GM12878 (cell line): ENCODE measurements at regions not wholly inside any gene's neighbourhood (a gene's known extent, or its start where the extent isn't known, plus 50 kb on each side); places are given as distances from the start of the nearest gene placed in this dataset.

Experiments
- ATAC-seq: fragments of 200-7000 bp; cut with Tn5 transposase; 3 replicates; pipeline ENCODE4 v1.9.1; 2020; ENCODE audit warnings: mild to moderate bottlenecking, moderate library complexity
- BruUV-seq: library from RNA; stranded (reverse); fragments of 400-500 nt; replicated peaks from 2 replicates; lab custom pipeline; 2021; lab: Mats Ljungman, UMichigan
- CTCF ChIA-PET: fragments of 300-600 bp; sonication (Branson Sonifier 250); formaldehyde crosslinking; extraction: SDS; loops from one replicate; lab custom pipeline; 2021; ENCODE audit warnings: inconsistent platforms; lab: Yijun Ruan, JAX
- POLR2A ChIA-PET: fragments of 350-600 bp; formaldehyde crosslinking; extraction: SDS; loops from one replicate; lab custom pipeline; 2021; ENCODE audit warnings: inconsistent platforms; lab: Charles Lee
- RAD21 ChIA-PET: fragments of 300-600 bp; sonication (Branson Sonifier 250); formaldehyde crosslinking; loops from one replicate; lab custom pipeline; 2023; ENCODE audit warnings: antibody characterized with exemption; ENCODE audit not compliant: unreplicated experiment; lab: Charles Lee
- SMC1A ChIA-PET: fragments of 300-600 bp; sonication (Branson Sonifier 250); formaldehyde crosslinking; loops from one replicate; lab custom pipeline; 2023; ENCODE audit not compliant: unreplicated experiment, uncharacterized antibody; lab: Charles Lee
- DNase-seq: peaks from one replicate; pipeline ENCODE4 v3.0.0-alpha.2; 2011; ENCODE audit warnings: low read depth, low spot score
- FAIRE-seq: peaks from 3 replicates; lab custom pipeline; 2011; peaks lifted over from hg19 to GRCh38; lab: Jason Lieb, UNC
- H2AFZ ChIP-seq: 2 replicates; pipeline ENCODE4 v1.6.0; 2011; ENCODE audit warnings: low read depth, low read length, control low read depth; ENCODE audit not compliant: control insufficient read depth
- H3K27ac ChIP-seq: 2 replicates; pipeline ENCODE4 v1.5.1; 2011; ENCODE audit warnings: control low read depth; ENCODE audit not compliant: control insufficient read depth, insufficient read depth
- H3K27me3 ChIP-seq, 2 experiments: replicated peaks in 1 of 2; 2 replicates each; pipeline versions ENCODE4 v1.6.0 to v1.6.1; 2011; ENCODE audit warnings: low read length in 1 of 2; ENCODE audit not compliant: control insufficient read depth in 2 of 2, insufficient read depth in 2 of 2
- H3K36me3 ChIP-seq, 2 experiments: 2 replicates each; pipeline ENCODE4 v1.5.1; 2011; ENCODE audit warnings: low read length in 1 of 2; ENCODE audit not compliant: control insufficient read depth in 2 of 2, insufficient read depth in 2 of 2
- H3K4me1 ChIP-seq: 2 replicates; pipeline ENCODE4 v1.6.1; 2011; ENCODE audit warnings: mild to moderate bottlenecking, low read length, moderate library complexity, mixed read lengths; ENCODE audit not compliant: control insufficient read depth, insufficient read depth
- H3K4me2 ChIP-seq: 2 replicates; pipeline ENCODE4 v1.6.0; 2011; ENCODE audit warnings: control low read depth; ENCODE audit not compliant: control insufficient read depth, insufficient read depth
- H3K4me3 ChIP-seq: fragments of 200-600 bp; sonication (generic); 2 replicates; pipeline ENCODE4 v1.5.1; 2016
- H3K79me2 ChIP-seq: 2 replicates; pipeline ENCODE4 v1.6.0; 2011; ENCODE audit warnings: low read length; ENCODE audit not compliant: control insufficient read depth, insufficient read depth
- H3K9ac ChIP-seq: 2 replicates; pipeline ENCODE4 v1.8.0; 2011; ENCODE audit warnings: low read length, control low read depth, mixed read lengths; ENCODE audit not compliant: control insufficient read depth, insufficient read depth
- H3K9me3 ChIP-seq: replicated peaks from 3 replicates; pipeline ENCODE4 v1.5.1; 2011; ENCODE audit warnings: mild to moderate bottlenecking, low read length; ENCODE audit not compliant: control insufficient read depth, insufficient read depth
- H4K20me1 ChIP-seq: 2 replicates; pipeline ENCODE4 v1.6.0; 2011; ENCODE audit not compliant: control insufficient read depth, insufficient read depth
- CHD4 ChIP-seq: fragments of 200-600 bp; sonication (generic); IDR thresholded peaks from 2 replicates; pipeline ENCODE4 v1.6.1; 2016; ENCODE audit warnings: mild to moderate bottlenecking
- CREB1 ChIP-seq: IDR thresholded peaks from 2 replicates; pipeline ENCODE4 v1.6.1; 2012; ENCODE audit warnings: low read depth, mild to moderate bottlenecking, inconsistent platforms
- EGR1 ChIP-seq, 2 experiments: IDR thresholded peaks; 1 replicate in 1 of 2; 2 replicates in 1 of 2; pipeline ENCODE4 v1.6.1; 2011 to 2012; ENCODE audit warnings: low read depth in 2 of 2, low read length in 2 of 2, borderline replicate concordance in 1 of 2, mild to moderate bottlenecking in 1 of 2, moderate library complexity in 1 of 2
- KAT2A ChIP-seq: conservative IDR thresholded peaks from 2 replicates; pipeline ENCODE4 v1.6.1; 2011; ENCODE audit warnings: low read depth, low read length; ENCODE audit not compliant: control insufficient read depth
- NFYB ChIP-seq: IDR thresholded peaks from 2 replicates; pipeline ENCODE4 v1.6.1; 2011; ENCODE audit warnings: low read depth, mild to moderate bottlenecking, low read length, improper control_type of control experiment, moderate library complexity; ENCODE audit not compliant: insufficient read depth
- NRF1 ChIP-seq: conservative IDR thresholded peaks from 2 replicates; pipeline ENCODE4 v1.6.1; 2011; ENCODE audit warnings: mild to moderate bottlenecking, low read depth, low read length, improper control_type of control experiment
- PAX8 ChIP-seq: fragments of 450-650 bp; IDR thresholded peaks from 2 replicates; pipeline ENCODE4 v1.6.1; 2017; ENCODE audit warnings: mild to moderate bottlenecking, moderate library complexity
- RBBP5 ChIP-seq: fragments of 200-600 bp; sonication (generic); conservative IDR thresholded peaks from 2 replicates; pipeline ENCODE4 v1.6.1; 2016
- SMAD5 ChIP-seq: IDR thresholded peaks from 2 replicates; pipeline ENCODE4 v1.6.1; 2016; ENCODE audit warnings: antibody characterized with exemption, low read depth
- SMARCA5 ChIP-seq: fragments of 450-650 bp; IDR thresholded peaks from 2 replicates; pipeline ENCODE4 v1.6.1; 2017; ENCODE audit warnings: mild to moderate bottlenecking
- SREBF2 ChIP-seq: IDR thresholded peaks from 2 replicates; pipeline ENCODE4 v1.6.1; 2012; ENCODE audit warnings: mild to moderate bottlenecking, low read length
- STAT3 ChIP-seq: IDR thresholded peaks from 2 replicates; pipeline ENCODE4 v1.6.1; 2011; ENCODE audit warnings: low read depth, low read length, improper control_type of control experiment
- SUZ12 ChIP-seq: fragments of 200-600 bp; sonication (generic); IDR thresholded peaks from one replicate; pipeline ENCODE4 v1.6.1; 2018; ENCODE audit warnings: antibody characterized with exemption, mild to moderate bottlenecking; ENCODE audit not compliant: unreplicated experiment
- ZSCAN29 ChIP-seq: fragments of 450-650 bp; IDR thresholded peaks from 2 replicates; pipeline ENCODE4 v1.6.1; 2017; ENCODE audit warnings: mild to moderate bottlenecking, moderate library complexity
- WGBS: methylation state at CpG from one replicate; pipeline ENCODE4 v1.1.6; 2016; ENCODE audit warnings: low lambda C conversion rate; ENCODE audit not compliant: insufficient replicate concordance, insufficient coverage; ENCODE audit errors: missing lambda C conversion rate; 5-methylcytosine and 5-hydroxymethylcytosine counted together
- in situ Hi-C: fragments of 300-500 bp; cut with MboI; formaldehyde crosslinking; loops from 9 replicates; pipeline ENCODE4 v1.14.3; 2018; ENCODE audit warnings: mixed read lengths
- intact Hi-C: fragments of 100-400 bp; cut with micrococcal nuclease; formaldehyde crosslinking; loops from one replicate; pipeline ENCODE4 v1.14.2; 2022; ENCODE audit not compliant: unreplicated experiment
- TF ChIP-seq, protein P1 (sequence below): IDR thresholded peaks from 2 replicates; pipeline ENCODE4 v1.6.1; 2011; ENCODE audit warnings: borderline replicate concordance, low read depth, mild to moderate bottlenecking, moderate library complexity, mixed read lengths, low read length; ENCODE audit not compliant: insufficient read depth; ENCODE audit errors: extremely low read length
- TF ChIP-seq, protein P2 (sequence below): IDR thresholded peaks from 2 replicates; pipeline ENCODE4 v1.6.1; 2012; ENCODE audit warnings: low read depth, low read length, improper control_type of control experiment
- TF ChIP-seq, protein P3 (sequence below): IDR thresholded peaks from 2 replicates; pipeline ENCODE4 v1.6.1; 2012; ENCODE audit warnings: low read depth, low read length, improper control_type of control experiment
- TF ChIP-seq, protein P4 (sequence below): IDR thresholded peaks from 2 replicates; pipeline ENCODE4 v1.6.1; 2012; ENCODE audit warnings: mild to moderate bottlenecking, low read depth, low read length

DNA sequence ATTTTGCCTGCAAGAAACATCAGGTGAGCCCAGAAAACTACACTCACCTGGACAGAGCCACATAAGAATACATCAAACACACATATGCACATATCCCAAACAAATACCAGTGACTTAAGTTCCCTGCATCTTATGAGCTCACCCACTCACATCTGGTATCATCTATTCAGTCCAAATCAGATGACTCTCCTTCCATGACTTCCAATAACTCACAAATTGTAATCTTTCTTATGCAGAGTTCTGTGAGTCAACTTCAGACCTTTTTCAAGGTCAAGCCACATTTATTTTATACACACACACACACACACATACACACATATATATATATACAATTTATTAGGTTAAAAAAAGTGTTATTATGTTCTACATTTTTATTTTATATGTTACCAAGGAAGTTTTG is 1711.9 kb upstream of the CDH9 start (continued):
- TF ChIP-seq, protein P1, sequence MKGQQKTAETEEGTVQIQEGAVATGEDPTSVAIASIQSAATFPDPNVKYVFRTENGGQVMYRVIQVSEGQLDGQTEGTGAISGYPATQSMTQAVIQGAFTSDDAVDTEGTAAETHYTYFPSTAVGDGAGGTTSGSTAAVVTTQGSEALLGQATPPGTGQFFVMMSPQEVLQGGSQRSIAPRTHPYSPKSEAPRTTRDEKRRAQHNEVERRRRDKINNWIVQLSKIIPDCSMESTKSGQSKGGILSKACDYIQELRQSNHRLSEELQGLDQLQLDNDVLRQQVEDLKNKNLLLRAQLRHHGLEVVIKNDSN = no peak
- TF ChIP-seq, protein P2, sequence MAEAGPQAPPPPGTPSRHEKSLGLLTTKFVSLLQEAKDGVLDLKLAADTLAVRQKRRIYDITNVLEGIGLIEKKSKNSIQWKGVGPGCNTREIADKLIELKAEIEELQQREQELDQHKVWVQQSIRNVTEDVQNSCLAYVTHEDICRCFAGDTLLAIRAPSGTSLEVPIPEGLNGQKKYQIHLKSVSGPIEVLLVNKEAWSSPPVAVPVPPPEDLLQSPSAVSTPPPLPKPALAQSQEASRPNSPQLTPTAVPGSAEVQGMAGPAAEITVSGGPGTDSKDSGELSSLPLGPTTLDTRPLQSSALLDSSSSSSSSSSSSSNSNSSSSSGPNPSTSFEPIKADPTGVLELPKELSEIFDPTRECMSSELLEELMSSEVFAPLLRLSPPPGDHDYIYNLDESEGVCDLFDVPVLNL = no peak
- TF ChIP-seq EGR1 (IDR thresholded peaks at IDR 0.05; ENCODE audit: borderline replicate concordance in 1 of 2, low read depth in 2 of 2, low read length in 2 of 2) = no peak
- no peak for TF ChIP-seq KAT2A
- no peak for TF ChIP-seq PAX8
- no peak for TF ChIP-seq CREB1

DNA sequence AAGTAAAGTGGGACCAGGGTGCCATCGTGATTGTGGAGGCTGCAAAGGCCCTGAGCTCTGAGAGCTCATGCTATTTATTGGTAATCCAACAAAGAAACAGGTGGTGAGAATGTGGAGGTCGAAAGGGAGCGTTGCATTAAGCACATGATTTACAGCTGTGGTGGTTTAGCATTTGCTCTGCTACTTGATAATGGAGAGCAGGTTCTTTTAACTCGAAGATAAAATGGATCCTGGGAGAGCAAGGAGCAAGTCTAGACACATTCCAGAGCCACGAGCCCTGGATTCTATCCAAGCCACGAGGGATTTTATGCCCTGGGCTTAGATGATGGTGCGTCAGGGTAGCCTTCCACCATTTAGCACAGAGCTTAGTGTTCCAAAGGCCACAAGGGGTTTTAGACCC is 1710.1 kb upstream of the CDH9 start:
- ChIA-PET CTCF (interaction anchor here (4.0 kb wide), 1 partner anchor 275 kb away, joined by 14 read pairs; no protein-coding TSS in a partner anchor), POLR2A (no interaction called here), SMC1A (interaction anchor here (1.4 kb wide), 1 partner anchor 18 kb away, joined by 6 read pairs; no protein-coding TSS in a partner anchor), RAD21 (no interaction called here)
- in situ Hi-C loops (no loop called here), intact Hi-C loops (no loop called here)
- H3K4me2 ChIP-seq = no peak overlapping the region
- H3K9me3 ChIP-seq = no peaks in the 10 kb centered on the region
- H3K9ac ChIP-seq = no peak overlapping the region
- no peaks in the 10 kb centered on the region for H3K4me1 ChIP-seq
- TF ChIP-seq SUZ12 (no peak), SMAD5 (no peak), NFYB (no peak), RBBP5 (no peak), SMARCA5 (no peak), EGR1 (IDR thresholded peaks at IDR 0.05; ENCODE audit: borderline replicate concordance in 1 of 2, low read depth in 2 of 2, low read length in 2 of 2) (no peak), ZSCAN29 (no peak), CHD4 (no peak), STAT3 (no peak), CREB1 (no peak), NRF1 (no peak), SREBF2 (no peak)
- TF ChIP-seq, protein P3, sequence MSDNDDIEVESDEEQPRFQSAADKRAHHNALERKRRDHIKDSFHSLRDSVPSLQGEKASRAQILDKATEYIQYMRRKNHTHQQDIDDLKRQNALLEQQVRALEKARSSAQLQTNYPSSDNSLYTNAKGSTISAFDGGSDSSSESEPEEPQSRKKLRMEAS = no peak
- TF ChIP-seq, protein P4, sequence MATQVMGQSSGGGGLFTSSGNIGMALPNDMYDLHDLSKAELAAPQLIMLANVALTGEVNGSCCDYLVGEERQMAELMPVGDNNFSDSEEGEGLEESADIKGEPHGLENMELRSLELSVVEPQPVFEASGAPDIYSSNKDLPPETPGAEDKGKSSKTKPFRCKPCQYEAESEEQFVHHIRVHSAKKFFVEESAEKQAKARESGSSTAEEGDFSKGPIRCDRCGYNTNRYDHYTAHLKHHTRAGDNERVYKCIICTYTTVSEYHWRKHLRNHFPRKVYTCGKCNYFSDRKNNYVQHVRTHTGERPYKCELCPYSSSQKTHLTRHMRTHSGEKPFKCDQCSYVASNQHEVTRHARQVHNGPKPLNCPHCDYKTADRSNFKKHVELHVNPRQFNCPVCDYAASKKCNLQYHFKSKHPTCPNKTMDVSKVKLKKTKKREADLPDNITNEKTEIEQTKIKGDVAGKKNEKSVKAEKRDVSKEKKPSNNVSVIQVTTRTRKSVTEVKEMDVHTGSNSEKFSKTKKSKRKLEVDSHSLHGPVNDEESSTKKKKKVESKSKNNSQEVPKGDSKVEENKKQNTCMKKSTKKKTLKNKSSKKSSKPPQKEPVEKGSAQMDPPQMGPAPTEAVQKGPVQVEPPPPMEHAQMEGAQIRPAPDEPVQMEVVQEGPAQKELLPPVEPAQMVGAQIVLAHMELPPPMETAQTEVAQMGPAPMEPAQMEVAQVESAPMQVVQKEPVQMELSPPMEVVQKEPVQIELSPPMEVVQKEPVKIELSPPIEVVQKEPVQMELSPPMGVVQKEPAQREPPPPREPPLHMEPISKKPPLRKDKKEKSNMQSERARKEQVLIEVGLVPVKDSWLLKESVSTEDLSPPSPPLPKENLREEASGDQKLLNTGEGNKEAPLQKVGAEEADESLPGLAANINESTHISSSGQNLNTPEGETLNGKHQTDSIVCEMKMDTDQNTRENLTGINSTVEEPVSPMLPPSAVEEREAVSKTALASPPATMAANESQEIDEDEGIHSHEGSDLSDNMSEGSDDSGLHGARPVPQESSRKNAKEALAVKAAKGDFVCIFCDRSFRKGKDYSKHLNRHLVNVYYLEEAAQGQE = no peak
- H3K79me2 ChIP-seq = no peaks in the 10 kb centered on the region
- H3K27ac ChIP-seq = no peak overlapping the region
- 8% methylated on average over 7 of the region's 7 CpGs for WGBS
- FAIRE-seq = no peak
- H3K4me3 ChIP-seq = no peak overlapping the region
- H3K27me3 ChIP-seq = no peaks in the 10 kb centered on the region
- BruUV-seq = no TSS peak
- H4K20me1 ChIP-seq = no peaks in the 10 kb centered on the region
- no peak overlapping the region for H2AFZ ChIP-seq
- H3K36me3 ChIP-seq = no peaks in the 10 kb centered on the region
- no peak for DNase-seq
- no peak for ATAC-seq
